SIG-M5 treated with dmso at 0.1 percent for 504 hours (cell line): ENCODE measurements at regions not wholly inside any gene's neighbourhood (a gene's known extent, or its start where the extent isn't known, plus 50 kb on each side); places are given as distances from the start of the nearest gene placed in this dataset.

Experiments
- DNase-seq: peaks from one replicate; lab custom pipeline; 2025; ENCODE audit not compliant: unreplicated experiment; lab: John Stamatoyannopoulos, UW

DNA sequence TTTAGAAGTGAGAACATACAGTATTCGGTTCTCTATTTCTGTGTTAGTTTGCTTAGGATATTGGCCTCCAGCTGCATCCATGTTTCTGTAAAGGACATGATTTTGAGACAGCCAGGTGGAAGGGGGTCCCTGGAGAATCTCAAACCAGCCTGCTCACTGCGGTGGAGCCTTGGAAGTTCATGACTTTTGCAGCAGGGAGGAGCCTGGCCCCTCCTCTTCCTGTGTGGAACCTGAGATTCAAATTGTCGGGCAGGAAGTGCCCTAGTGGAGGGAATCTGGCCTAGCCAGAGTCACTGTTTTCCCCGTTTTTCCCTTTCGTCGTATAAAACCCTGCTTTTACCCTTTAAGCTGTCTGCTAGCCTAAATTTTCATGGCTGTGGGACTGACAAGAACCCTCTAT lies 762.6 kb downstream of the PCDH18 start:
- no peak for DNase-seq

DNA sequence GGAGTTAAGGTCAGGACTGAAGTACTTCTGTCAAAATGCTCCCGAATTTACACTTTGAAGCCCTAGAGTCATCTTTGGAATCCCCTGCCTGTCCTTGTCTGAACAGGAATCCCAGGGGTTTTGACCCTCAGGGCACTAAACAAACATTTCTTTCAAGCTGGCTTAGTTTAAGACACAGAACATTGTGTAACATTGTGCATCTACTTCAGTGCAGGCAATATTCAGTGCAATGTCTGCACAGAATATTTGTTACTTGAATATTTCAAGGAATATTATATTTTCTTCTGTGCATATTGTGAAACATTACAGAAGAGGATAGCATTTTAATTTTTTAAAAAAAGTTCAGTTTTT lies 763.4 kb downstream of the PCDH18 start:
- DNase-seq = no peak

DNA sequence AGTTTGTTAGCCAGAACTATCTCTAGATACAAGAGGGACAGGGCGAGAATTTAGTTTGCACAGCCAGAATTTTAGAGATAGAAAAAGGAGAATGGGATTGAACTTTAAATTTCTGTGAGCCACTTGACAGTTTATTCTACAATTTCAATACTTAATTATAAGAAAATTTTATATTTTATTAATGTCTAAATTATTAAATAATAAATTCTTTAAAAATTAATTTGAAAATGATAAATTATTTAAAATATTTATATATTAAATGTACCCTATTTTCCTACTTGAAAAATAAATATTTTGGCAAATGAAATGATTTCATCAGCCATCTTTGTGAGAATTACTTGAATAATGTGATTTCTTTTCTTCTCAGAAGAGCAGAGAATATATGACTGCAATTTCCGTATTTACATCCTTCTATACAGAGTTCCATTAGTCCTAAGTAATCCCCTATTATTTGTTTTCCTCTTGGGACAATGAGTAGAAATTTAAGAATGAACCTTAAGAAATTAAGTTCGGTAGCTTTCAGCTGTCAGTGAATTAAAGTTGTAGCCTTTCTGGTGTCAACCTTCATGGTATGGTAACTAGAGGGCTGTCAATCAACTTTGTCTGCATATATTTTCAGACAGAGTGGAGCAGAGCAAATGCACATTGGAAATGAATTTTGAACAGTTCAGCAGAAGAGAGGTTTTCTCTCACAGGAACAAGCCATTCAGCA lies 763.9 kb downstream of the PCDH18 start:
- no peak for DNase-seq

DNA sequence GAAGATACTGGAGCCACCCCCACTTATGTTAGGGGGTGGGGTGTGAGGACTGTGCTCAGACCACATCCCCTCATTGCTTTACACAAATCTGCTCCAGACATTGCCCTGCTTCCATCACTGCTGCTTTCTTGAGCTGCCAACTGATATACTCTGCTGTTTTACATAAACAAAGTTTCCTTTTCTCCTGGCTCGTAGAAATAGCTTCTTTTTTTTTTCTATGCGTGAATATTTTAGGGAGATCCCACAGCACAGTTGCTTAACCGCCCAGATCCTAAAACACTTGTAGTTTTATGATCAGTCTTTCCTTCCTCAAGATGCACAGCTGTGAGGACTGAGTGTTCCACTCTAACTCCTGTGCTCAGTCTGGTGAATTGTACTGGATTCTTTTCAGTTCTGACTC lies 768.4 kb downstream of the PCDH18 start:
- DNase-seq = no peak

DNA sequence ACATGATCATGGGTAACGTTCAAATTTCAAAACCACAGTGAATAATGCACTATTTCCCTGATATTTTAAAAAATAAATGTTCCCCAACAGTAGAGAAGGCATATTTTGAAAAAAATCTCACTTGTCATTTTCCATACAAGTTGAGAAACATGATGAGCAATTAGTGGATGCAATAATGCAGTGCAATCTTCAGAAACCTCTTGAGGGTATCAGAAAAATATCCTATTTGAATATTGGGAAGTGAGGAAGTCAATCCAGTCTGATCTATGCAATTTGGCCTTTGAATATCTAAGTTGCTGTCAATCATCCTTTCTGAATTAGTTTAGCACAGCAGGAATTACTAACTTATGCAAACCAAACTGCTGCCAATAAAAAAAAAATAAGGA lies 776.8 kb downstream of the PCDH18 start:
- DNase-seq = no peak

DNA sequence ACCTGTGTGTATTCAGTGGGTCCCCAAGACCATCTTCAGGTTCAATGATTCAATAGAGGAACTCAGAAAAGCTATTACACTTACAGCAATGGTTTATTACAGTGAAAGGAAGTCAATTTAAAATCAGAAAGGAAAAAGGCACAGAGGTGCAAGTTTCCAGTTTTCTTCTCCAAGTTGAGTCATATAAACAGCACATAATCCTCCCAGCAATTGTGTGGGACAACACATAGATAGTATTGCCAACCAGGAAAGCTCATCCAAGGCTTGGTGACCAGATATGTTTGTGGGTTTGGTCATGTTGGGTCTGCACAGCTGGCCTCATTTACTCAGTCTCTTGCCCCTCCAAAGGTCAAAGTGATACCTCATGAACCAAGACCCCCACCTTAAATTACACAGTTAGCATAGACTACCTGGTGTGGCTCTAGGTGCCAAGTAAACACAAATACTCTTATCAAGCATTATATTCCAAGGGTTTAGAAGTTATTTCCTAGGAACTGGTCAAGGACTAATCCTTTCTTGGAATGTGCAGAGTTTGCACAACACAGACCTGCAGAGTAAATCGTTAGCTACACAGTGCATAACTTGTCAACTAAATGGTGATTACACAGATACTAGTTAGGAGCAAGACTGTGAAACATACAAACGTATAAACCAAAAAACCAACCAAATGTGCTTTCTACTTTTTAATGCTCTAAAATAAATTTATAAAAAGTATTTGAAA lies 777.3 kb downstream of the PCDH18 start:
- no peak for DNase-seq

DNA sequence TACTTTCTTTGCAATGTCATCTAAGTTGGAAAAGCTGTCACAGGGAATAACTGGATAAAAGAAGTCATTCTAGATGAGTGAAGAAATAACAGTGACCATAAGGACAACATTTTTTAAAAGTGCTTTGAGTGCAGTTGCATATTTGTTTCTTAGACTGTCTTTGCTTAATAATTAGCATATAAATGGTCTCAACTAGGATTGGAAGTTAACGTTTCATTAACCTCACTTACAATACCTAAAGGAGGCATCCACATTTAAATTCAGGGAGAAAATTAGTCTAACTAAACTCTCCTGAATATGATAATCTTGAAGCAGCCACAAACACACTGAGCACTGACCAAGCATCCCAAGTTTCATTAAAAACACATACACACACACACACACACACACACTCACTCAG lies 780.7 kb downstream of the PCDH18 start:
- DNase-seq = no peak

DNA sequence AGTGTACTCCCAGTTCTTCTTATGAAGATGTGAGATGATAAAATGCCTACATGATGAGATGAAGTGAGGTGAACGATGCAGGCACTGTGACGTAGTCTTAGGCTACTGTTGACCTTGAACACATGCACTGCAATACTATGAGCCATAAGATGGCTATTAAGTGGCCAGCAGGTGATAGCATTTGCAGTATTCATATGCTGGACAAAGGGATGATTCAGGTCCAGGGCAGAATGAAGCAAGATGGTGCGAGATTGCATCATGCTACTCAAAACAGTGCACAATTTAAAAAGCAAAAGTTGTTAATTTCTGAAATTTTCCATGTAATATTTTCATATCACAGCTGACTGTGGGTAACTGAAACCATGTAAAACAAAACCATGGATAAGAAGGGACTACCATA lies 781.4 kb downstream of the PCDH18 start:
- DNase-seq = no peak

DNA sequence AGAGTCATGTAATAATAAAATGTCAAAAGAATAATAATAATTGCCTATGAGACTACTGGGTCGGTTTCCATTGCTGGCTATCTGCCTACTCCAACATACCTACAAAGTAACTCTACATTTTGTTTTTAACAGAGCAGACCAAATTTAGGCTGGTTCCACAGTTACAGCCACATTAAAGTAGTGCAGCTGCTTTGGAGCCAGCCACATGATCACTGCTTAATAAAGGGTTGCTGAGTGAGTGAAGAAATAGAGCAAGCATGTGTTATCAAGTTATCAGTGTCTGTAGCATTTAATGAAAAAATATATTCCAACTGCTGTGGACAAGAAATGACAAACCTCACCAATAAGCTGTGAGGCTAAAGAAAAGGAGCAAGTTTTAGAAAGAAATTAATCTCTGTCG lies 782.3 kb downstream of the PCDH18 start:
- DNase-seq = no peak

DNA sequence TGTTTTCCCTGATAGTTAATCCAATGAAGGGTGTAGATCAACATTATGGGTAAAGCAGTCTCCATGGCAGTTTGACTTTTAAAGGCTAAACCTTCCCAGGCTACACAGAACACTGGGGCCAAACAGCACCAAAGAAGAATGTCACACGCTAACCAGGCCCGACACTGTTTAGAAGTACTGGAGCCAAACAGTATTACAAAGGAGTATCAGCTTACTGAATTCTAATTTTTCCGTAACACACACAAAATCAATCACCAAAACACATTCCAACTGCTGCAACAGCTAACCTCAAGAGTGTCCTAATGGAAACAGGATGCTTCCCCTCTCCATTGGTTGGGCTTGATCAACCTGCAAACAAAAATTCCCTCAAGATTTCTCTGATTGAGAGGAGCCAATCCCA lies 783.5 kb downstream of the PCDH18 start:
- DNase-seq = no peak

DNA sequence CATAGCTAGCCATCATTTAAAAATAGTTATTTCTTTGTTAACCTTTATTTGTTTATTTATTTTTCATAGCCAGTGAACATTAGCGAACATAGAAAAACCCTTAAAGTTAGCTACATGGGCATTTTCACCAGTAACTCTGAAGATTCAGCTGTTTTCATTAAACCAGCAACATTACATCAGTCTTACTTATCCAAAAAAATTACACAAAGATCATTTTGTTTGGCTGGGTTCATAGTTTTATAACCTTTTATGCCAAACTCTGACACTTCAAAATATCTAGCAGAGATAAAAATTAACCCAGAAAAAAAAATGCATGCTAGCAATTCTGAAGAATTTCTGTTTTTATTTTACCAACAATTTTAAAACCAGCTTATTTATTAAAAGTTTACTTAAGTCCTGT lies 784.1 kb downstream of the PCDH18 start:
- no peak for DNase-seq

DNA sequence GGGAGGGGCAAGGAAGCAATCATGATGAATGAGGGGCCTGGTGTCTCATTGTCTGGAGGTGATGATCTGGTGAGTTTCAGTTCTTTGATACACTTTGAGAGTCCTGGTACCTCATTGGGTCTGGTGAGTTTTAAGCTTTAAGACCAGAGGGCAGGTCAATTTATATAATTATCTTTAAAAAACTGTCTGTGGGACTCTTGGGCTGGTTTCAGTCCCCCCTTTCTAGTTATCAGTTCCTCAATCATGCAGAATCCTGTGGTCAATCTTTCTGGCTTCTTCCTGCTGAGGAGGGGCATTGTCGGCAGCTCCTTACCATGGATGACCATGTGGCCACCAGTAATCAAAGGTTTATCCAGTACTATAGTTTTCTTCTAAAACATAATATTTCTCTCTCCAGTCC lies 789.1 kb downstream of the PCDH18 start:
- no peak for DNase-seq

DNA sequence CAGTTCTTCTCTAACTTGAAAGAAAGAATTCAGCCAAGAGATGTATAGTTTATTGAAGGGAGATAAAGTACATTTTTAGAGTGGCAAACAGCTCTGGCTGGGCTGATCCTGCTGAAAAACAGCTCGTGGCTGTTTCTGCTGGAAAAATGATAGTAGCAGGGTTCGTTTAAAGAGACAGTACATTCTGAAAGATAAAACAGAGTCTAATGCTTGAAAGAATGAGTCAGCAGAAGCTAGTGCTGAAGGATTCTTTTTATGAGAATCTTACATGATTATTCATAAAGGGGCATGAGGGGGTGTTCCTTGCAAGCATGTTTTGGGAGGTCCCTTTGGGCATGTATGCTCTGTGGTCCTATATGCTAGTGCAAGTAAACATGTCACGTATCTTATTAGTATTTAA lies 790.0 kb downstream of the PCDH18 start:
- no peak for DNase-seq

DNA sequence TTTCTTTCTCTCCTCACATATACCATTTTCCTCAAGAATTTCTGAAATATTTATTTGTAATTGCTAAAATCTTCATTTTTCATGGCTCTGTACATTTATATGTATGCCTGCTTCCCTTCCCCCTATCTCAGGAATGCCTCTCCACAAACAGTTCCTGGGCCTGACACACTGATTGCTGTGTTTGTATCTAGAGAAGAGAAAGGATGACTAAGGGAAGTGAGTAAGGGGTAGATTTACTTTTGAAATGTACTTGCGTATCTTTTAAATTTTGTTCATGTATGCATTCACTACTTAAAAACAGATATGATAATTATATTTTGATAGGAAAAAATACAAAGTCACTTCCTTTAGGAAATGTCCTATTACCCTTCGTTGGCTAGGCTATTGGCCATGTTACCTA lies 790.8 kb downstream of the PCDH18 start:
- DNase-seq = no peak

DNA sequence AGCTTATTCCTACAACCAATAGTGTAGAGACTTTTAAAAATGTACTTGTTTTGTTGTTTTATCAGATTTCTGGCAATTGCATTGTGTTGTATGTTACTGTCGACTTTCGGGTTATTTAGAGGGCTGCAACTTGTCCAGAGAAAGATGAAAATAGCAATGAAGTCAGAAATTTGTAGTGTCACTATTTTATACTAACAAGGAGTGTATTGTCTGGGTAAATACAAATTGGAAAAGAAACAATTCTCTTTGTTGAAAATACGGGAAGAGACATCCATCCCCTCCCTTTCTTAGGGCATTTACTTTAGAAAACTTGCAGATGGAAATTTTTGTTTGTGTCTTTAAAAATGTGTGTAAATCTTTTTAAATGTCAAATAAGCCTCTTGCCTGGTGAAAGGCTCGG lies 792.0 kb downstream of the PCDH18 start:
- no peak for DNase-seq

DNA sequence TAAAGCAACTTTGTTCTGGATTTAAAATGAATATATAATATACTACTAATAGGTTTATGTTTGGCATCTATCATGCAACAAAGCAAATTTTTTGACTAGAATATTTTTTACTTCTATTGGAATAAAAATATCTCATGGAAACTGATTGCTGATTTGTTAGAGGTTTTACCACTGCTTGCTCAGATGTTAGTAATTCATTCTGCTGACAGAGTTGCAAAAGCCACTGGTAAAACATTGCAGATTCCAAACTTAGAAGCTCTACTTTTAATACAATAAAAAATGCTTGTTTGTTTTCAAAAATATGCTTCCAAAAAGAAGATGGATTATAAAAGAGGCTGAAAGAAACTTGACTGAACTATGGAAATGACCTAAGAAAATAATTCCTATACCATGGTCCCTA lies 795.2 kb downstream of the PCDH18 start:
- DNase-seq = no peak

DNA sequence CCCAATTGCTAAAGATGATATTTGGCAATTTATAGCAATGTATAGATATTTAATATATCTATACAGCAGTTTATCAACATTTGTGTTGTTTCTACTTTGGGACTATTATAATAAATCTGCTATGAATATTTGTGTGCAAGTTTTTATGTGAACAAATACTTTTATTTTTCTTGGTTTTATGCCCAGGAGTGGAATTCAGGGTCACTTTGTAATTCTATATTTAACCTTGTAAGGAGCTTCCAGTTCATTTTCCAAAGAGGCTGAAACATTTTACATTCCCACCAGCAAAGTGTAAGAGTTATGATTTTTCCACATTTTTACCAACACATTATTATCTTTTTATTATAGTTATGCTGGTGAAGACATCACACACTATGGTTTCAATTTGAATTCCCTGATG lies 801.3 kb downstream of the PCDH18 start:
- no peak for DNase-seq

DNA sequence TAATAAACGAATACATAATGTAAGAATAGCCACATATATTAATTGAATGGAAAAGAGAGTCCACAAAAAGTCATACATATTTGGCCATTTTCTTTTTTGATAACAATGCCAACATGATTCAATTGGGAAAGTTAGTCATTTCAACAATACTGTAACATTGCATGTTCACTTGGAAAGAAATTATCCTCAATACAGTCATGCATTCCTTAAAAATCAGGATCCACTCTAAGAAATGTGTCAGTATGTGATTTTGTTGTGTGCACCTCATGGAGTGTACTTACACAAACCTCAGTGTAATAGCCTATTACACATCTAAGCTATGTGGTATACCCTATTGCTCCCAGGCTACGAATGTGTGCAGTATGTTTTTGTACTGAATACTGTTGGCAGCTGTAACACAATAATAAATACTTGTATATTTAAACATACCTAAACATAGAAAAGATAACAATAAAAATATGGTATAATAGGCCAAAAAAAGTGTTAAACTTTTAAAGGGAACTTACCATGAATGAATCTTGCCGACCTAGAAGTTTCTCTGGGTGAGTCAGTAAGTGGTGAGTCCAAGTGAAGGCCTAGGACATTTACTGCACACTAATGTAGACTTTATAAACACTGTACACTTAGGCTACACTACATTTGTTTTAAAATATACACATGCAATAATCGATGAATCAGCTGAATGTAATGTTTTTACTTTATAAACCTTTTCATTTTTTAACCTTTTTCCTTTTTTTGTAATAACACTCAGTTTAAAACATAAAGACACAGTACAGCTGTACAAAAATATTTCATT lies 806.8 kb downstream of the PCDH18 start:
- no peak for DNase-seq

DNA sequence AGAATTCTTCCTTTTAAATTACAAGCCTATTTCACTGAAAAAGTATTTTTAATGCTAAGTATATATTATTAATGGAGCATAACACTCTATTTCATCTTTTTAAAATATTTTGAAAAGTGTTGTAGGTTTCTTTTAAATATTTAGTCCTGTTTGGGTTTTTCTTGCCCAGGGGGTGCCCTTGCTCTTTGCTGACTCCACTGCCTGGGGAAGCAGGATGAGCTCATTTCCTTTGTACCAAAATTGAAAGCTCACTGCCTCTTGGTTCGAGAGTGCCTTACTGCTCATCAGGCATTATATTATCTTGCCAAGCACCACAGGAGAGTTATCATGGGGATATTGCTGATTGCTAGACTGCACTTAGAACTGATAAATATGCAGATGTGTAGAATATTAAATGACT lies 819.2 kb downstream of the PCDH18 start:
- no peak for DNase-seq

DNA sequence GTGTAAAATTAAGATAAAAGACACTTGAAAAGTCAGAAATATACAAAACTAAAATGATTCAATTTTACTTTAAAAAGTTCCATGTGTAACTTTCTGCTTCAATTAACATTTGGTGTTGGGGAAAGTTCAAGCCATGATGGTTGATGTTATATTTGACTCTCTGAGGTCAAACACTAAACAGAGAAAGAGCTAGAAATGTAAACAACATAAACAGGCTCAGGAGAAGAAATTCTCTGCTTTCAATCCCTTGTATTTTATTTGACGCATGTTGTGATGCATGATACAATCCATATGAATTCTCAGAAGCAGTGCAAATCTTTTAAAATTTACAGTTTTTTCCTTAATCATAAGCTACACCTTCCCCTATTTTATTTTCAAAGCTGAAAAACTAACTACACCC lies 822.4 kb downstream of the PCDH18 start:
- no peak for DNase-seq

DNA sequence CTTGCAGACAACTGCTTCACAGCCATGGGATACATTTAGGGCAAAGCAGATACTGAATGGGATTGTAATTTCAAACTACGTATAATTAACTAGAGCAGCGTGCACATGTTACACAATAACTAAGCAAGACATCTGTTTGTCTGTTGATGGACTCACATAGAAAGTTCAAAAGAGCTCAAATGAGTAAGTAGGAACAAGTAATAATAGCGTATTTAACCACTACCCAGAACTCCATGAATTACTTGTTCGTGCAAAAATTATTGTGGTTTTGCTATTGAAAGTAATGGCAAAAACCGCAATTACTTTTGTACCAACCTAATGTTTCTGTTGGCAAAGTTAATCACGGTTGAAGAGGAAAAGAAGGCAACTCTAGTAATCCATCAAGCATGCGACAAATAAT lies 825.4 kb downstream of the PCDH18 start:
- no peak for DNase-seq

DNA sequence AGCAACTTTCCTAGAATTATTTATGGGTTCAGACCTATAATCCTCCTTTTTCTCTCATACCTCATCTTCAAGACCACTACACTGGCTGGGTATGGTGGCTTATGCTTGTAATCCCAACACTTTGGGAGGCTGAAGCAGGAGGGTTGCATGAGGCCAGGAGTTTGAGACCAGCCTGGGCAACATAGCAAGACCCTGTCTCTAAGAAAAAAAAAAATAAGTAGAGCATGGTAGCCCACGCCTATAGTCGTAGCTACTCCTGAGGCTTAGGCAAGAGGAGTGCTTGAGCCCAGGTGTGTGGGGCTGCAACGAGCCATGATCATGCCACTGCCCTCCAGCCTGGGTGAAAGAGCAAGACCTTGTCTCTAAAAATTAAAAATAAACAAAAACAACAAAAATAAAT lies 832.4 kb downstream of the PCDH18 start:
- no peak for DNase-seq
